MCF 10A (cell line): ENCODE measurements at regions not wholly inside any gene's neighbourhood (a gene's known extent, or its start where the extent isn't known, plus 50 kb on each side); places are given as distances from the start of the nearest gene placed in this dataset.

Experiments
- BruUV-seq: library from RNA; stranded (reverse); fragments of 400-500 nt; replicated peaks from 2 replicates; lab custom pipeline; 2021; lab: Mats Ljungman, UMichigan
- CTCF ChIA-PET: fragments of 300-600 bp; sonication (Branson Sonifier 250); formaldehyde crosslinking; extraction: SDS; loops from one replicate; lab custom pipeline; 2021; ENCODE audit warnings: antibody characterized with exemption, inconsistent platforms; lab: Yijun Ruan, JAX
- POLR2A ChIA-PET: fragments of 300-600, 350-650 bp; sonication (Branson Sonifier 250); formaldehyde crosslinking; extraction: SDS; loops from one replicate; lab custom pipeline; 2020; ENCODE audit warnings: antibody characterized with exemption, inconsistent platforms; lab: Yijun Ruan, JAX
- DNase-seq: peaks from one replicate; pipeline ENCODE4 v3.0.0-alpha.2; 2018; ENCODE audit not compliant: unreplicated experiment
- H3K27ac Mint-ChIP-seq: one replicate; pipeline ENCODE4 v1.8.0; 2022; ENCODE audit warnings: mild to moderate bottlenecking, low read depth, mixed read lengths; ENCODE audit not compliant: unreplicated experiment
- H3K27me3 Mint-ChIP-seq: one replicate; pipeline ENCODE4 v1.8.0; 2022; ENCODE audit warnings: mixed read lengths; ENCODE audit not compliant: insufficient read depth, unreplicated experiment
- H3K36me3 Mint-ChIP-seq: one replicate; pipeline ENCODE4 v1.8.0; 2022; ENCODE audit warnings: mild to moderate bottlenecking, moderate library complexity, mixed read lengths; ENCODE audit not compliant: insufficient read depth, unreplicated experiment
- H3K4me1 Mint-ChIP-seq: one replicate; pipeline ENCODE4 v1.8.0; 2022; ENCODE audit warnings: mixed read lengths; ENCODE audit not compliant: insufficient read depth, unreplicated experiment
- H3K4me3 Mint-ChIP-seq: one replicate; pipeline ENCODE4 v1.8.0; 2022; ENCODE audit warnings: mild to moderate bottlenecking, moderate library complexity, mixed read lengths; ENCODE audit not compliant: unreplicated experiment
- H3K9me3 Mint-ChIP-seq: one replicate; pipeline ENCODE4 v1.8.0; 2022; ENCODE audit warnings: mixed read lengths; ENCODE audit not compliant: unreplicated experiment
- intact Hi-C: fragments of 100-400 bp; cut with micrococcal nuclease; formaldehyde crosslinking; loops from 2 replicates; pipeline ENCODE4 v1.14.1; 2022
- TF ChIP-seq, protein P1 (sequence below): fragments of 200-600 bp; IDR thresholded peaks from one replicate; pipeline ENCODE4 v1.8.0; 2022; ENCODE audit warnings: antibody characterized with exemption, mild to moderate bottlenecking; ENCODE audit not compliant: unreplicated experiment

DNA sequence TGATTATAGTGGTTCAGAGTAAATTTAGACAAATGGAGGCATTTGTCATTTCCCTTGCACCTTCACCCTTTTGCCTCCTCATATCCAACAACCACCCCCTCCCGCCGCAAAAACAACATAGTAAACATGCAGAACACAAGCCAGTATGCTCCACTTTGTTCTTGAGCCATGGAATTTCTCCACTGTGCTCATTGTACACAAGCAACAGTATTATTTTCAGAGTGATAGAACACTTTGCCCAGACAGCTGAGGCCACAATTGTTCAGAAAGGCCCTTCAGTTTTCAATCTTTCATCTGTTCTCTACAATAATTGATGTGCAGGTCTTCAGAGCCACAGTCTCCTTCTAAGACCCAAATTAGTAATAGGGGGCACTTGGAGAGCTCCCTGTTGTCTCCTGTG, 272.8 kb upstream of the SLC30A5 start:
- ChIA-PET CTCF (no interaction called here), POLR2A (no interaction called here)
- H3K27ac Mint-ChIP-seq, result no peak overlapping the region
- H3K4me1 Mint-ChIP-seq, result no peaks in the 10 kb centered on the region
- H3K9me3 Mint-ChIP-seq, result no peaks in the 10 kb centered on the region
- TF ChIP-seq, protein P1, sequence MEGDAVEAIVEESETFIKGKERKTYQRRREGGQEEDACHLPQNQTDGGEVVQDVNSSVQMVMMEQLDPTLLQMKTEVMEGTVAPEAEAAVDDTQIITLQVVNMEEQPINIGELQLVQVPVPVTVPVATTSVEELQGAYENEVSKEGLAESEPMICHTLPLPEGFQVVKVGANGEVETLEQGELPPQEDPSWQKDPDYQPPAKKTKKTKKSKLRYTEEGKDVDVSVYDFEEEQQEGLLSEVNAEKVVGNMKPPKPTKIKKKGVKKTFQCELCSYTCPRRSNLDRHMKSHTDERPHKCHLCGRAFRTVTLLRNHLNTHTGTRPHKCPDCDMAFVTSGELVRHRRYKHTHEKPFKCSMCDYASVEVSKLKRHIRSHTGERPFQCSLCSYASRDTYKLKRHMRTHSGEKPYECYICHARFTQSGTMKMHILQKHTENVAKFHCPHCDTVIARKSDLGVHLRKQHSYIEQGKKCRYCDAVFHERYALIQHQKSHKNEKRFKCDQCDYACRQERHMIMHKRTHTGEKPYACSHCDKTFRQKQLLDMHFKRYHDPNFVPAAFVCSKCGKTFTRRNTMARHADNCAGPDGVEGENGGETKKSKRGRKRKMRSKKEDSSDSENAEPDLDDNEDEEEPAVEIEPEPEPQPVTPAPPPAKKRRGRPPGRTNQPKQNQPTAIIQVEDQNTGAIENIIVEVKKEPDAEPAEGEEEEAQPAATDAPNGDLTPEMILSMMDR, result no peak
- BruUV-seq, result no TSS peak
- H3K36me3 Mint-ChIP-seq, result no peaks in the 10 kb centered on the region
- DNase-seq, result no peak
- H3K4me3 Mint-ChIP-seq, result no peak overlapping the region
- peaks cover 86% of the 10 kb centered on the region for H3K27me3 Mint-ChIP-seq
- intact Hi-C loops, result no loop called here

DNA sequence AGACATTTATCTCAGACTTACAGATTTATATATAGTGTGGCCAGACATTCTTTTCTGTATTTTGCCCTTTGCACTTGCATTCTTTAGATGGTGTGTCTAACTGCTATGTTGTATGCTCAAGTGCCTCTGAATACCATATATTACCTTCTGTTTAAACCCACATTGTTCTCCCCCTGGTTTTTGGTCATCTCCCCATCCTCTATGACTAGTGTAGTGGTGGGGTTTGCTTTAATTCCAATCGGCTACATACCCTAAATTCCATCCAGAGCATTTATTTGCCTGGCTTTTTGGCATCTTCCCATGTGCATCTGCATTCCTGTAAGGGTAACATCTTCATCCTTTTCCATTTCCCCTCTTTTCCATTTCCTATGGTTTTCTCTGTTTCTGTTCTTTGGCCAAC, 271.0 kb upstream of the SLC30A5 start:
- POLR2A ChIA-PET, result no interaction called here
- Mint-ChIP-seq H3K27ac (no peak overlapping the region), H3K9me3 (no peaks in the 10 kb centered on the region), H3K36me3 (no peaks in the 10 kb centered on the region), H3K4me1 (no peaks in the 10 kb centered on the region), H3K4me3 (no peak overlapping the region), H3K27me3 (peaks cover 88% of the 10 kb centered on the region)
- TF ChIP-seq, protein P1, result no peak
- CTCF ChIA-PET, result no interaction called here
- DNase-seq, result no peak
- intact Hi-C loops, result no loop called here
- no TSS peak for BruUV-seq

DNA sequence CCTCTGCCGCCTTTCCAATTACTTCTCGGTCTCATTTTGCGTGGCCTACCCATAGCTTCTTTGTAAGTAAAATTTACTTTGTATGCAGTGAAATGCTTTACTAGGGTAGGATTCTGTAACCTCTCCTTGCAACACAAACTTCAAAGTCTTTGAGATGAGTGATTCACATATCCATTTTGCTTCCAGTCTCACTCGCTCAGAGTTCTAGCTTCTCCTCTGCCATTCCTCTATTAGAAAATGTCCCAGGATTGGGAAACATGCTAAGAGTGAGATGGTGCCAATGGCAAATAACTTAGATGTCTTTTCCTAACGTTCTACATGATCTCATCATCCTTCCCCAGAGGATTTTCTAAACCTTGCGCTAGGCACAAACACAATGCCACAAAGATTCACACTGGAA, 270.5 kb upstream of the SLC30A5 start:
- intact Hi-C loops, result no loop called here
- no TSS peak for BruUV-seq
- ChIA-PET POLR2A (no interaction called here), CTCF (no interaction called here)
- no peaks in the 10 kb centered on the region for H3K36me3 Mint-ChIP-seq
- no peak overlapping the region for H3K27ac Mint-ChIP-seq
- TF ChIP-seq, protein P1, result no peak
- H3K4me1 Mint-ChIP-seq, result no peaks in the 10 kb centered on the region
- H3K27me3 Mint-ChIP-seq, result peaks cover 88% of the 10 kb centered on the region
- no peak for DNase-seq
- H3K4me3 Mint-ChIP-seq, result no peak overlapping the region
- no peaks in the 10 kb centered on the region for H3K9me3 Mint-ChIP-seq

DNA sequence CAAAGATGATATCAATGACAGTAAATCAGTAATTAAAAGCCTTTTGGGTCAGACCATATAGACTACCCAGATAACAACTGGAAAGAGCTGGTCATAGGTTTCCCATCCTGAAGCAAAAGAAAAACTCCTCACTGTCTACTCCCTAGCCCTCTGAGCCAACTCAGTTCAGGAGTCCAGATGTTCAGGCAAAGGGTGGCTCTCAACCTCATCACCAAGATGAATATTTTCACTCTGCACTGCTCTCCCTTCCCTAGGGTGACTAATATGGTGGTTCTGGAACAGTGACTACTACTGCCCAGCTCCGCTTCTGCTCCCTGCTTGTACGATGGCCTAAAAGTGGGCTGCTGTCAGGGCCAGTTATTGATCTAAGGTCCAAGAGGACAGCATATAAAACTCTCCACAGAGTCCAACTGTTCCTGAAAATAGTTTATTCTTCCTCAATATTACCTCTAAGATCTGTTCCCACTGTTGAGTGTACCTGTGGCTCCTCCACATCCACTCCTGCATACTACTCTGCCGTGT, 263.4 kb upstream of the SLC30A5 start:
- TF ChIP-seq, protein P1, result no peak
- H3K36me3 Mint-ChIP-seq, result no peaks in the 10 kb centered on the region
- ChIA-PET POLR2A (no interaction called here), CTCF (interaction anchor here (0.5 kb wide), 1 partner anchor 10 kb away, joined by 3 read pairs; no protein-coding TSS in a partner anchor)
- no peaks in the 10 kb centered on the region for H3K4me1 Mint-ChIP-seq
- H3K27me3 Mint-ChIP-seq, result peaks cover 83% of the 10 kb centered on the region
- no peak overlapping the region for H3K27ac Mint-ChIP-seq
- BruUV-seq, result no TSS peak
- H3K9me3 Mint-ChIP-seq, result no peaks in the 10 kb centered on the region
- intact Hi-C loops, result no loop called here
- no peak for DNase-seq
- no peak overlapping the region for H3K4me3 Mint-ChIP-seq
